Transverse colon (tissue), 4 donors: ENCODE measurements at regions not wholly inside any gene's neighbourhood (a gene's known extent, or its start where the extent isn't known, plus 50 kb on each side); places are given as distances from the start of the nearest gene placed in this dataset.

Experiments
- DNase-seq: peaks from one replicate; pipeline ENCODE4 v3.0.0-alpha.2; 2019
- H3K27ac ChIP-seq, 4 donors: fragments of 200-600 bp; sonication (generic); 2 replicates each; pipeline ENCODE4 v1.5.1; 2016 to 2018; ENCODE audit warnings: inconsistent platforms in 4 of 4
- H3K27me3 ChIP-seq: fragments of 200-600 bp; sonication (generic); 2 replicates; pipeline ENCODE4 v1.5.1; 2017; ENCODE audit warnings: inconsistent platforms
- H3K36me3 ChIP-seq, 4 donors: fragments of 200-600 bp; sonication (generic); 2 replicates each; pipeline ENCODE4 v1.5.1; 2017 to 2019; ENCODE audit warnings: inconsistent platforms in 4 of 4
- H3K4me1 ChIP-seq, 4 donors: fragments of 200-600 bp; sonication (generic); 2 replicates each; pipeline ENCODE4 v1.5.1; 2017 to 2020; ENCODE audit warnings: inconsistent platforms in 4 of 4
- H3K4me3 ChIP-seq, 4 donors: fragments of 200-600 bp; sonication (generic); 1 replicate in 1 of 4; 2 replicates in 3 of 4; pipeline versions ENCODE4 v1.5.1 to v1.6.1; 2017 to 2019; ENCODE audit warnings: inconsistent platforms in 4 of 4
- H3K9me3 ChIP-seq, 2 donors: fragments of 200-600 bp; sonication (generic); 2 replicates each; pipeline ENCODE4 v1.5.1; 2017 to 2019; ENCODE audit warnings: inconsistent platforms in 2 of 2
- CTCF ChIP-seq, 5 experiments: fragments of 200-600 bp in 3 of 5; fragments of 450-650 bp in 2 of 5; sonication (generic) in 3 of 5; IDR thresholded peaks; 1 replicate in 2 of 5; 2 replicates in 3 of 5; pipeline ENCODE4 v1.5.1; 2016 to 2017; ENCODE audit warnings: antibody characterized with exemption in 5 of 5, inconsistent platforms in 3 of 5, mild to moderate bottlenecking in 2 of 5, moderate library complexity in 1 of 5
- EP300 ChIP-seq: sonication (generic); formaldehyde crosslinking; IDR thresholded peaks from one replicate; pipeline ENCODE4 v1.6.1; 2017; ENCODE audit warnings: antibody characterized with exemption, low read depth
- POLR2A ChIP-seq: fragments of 450-650 bp; IDR thresholded peaks from one replicate; pipeline ENCODE4 v1.6.1; 2016; ENCODE audit warnings: antibody characterized with exemption, mild to moderate bottlenecking, moderate library complexity
- POLR2AphosphoS5 ChIP-seq, 3 donors: sonication (generic); formaldehyde crosslinking; IDR thresholded peaks; one replicate each; pipeline ENCODE4 v1.6.1; 2016; ENCODE audit warnings: antibody characterized with exemption in 3 of 3
- WGBS, 2 donors: methylation state at CpG; one replicate each; pipeline ENCODE4 v1.1.5; 2018; ENCODE audit warnings: low coverage in 1 of 2; 5-methylcytosine and 5-hydroxymethylcytosine counted together
- in situ Hi-C, 4 donors: fragments of 200-750 bp; cut with MboI; loops; one replicate each; pipeline versions ENCODE4 v1.15.0 to v1.15.1; 2017; ENCODE audit warnings: low sequenced_read_pairs in 3 of 4, low pct_ligation_motif_present in 1 of 4, low pct_unique_long_range_greater_than_20kb in 1 of 4
- intact Hi-C: fragments of 100-400 bp; cut with DNase I; formaldehyde crosslinking; loops from one replicate; pipeline ENCODE4 v1.15.1; 2023; ENCODE audit warnings: low total_unique reads

GRCh38 chr10:78654047-78654590 lies 414.6 kb upstream of the ZMIZ1 start:
- H3K9me3 ChIP-seq: no peaks in the 10 kb centered on the region
- H3K36me3 ChIP-seq: no peaks in the 10 kb centered on the region
- no peak overlapping the region for H3K4me3 ChIP-seq
- peaks cover 0 to 8% (median 2%) of the 10 kb centered on the region in 4 donors for H3K4me1 ChIP-seq
- no peak for DNase-seq
- no peak for TF ChIP-seq CTCF (IDR thresholded peaks at IDR 0.05)
- TF ChIP-seq EP300: no peak
- no peak for TF ChIP-seq POLR2AphosphoS5 (IDR thresholded peaks at IDR 0.05)
- TF ChIP-seq POLR2A: no peak
- intact Hi-C loops (loop anchor here (10.0 kb wide), 1 partner anchor 439 kb away; no protein-coding TSS in a partner anchor), in situ Hi-C loops (loop anchor here in 1 of 4 donors (25.0 kb wide), 2 partner anchors 533 to 592 kb away; no protein-coding TSS in a partner anchor)
- no peak overlapping the region for H3K27ac ChIP-seq
- H3K27me3 ChIP-seq: no peaks in the 10 kb centered on the region
- WGBS, 2 donors: 10 to 50% methylated on average over 2 to 3 of the region's 3 CpGs

GRCh38 chr10:78655979-78656378 lies 412.8 kb upstream of the ZMIZ1 start:
- no peaks in the 10 kb centered on the region for H3K9me3 ChIP-seq
- 71 to 93% methylated on average over 1 to 5 of the region's 5 CpGs for WGBS, 2 donors
- DNase-seq: no peak
- TF ChIP-seq POLR2AphosphoS5 (IDR thresholded peaks at IDR 0.05) (no peak), POLR2A (no peak), CTCF (IDR thresholded peaks at IDR 0.05) (no peak), EP300 (no peak)
- in situ Hi-C loops (loop anchor here in 1 of 4 donors (25.0 kb wide), 2 partner anchors 531 to 594 kb away; no protein-coding TSS in a partner anchor), intact Hi-C loops (loop anchor here (10.0 kb wide), 1 partner anchor 441 kb away; no protein-coding TSS in a partner anchor)
- no peaks in the 10 kb centered on the region for H3K36me3 ChIP-seq
- no peak overlapping the region for H3K27ac ChIP-seq
- no peak overlapping the region for H3K4me3 ChIP-seq
- H3K4me1 ChIP-seq: peaks cover 0 to 8% (median 2%) of the 10 kb centered on the region in 4 donors
- H3K27me3 ChIP-seq: no peaks in the 10 kb centered on the region

- 0 to 74% methylated on average over 1 to 29 of the region's 29 CpGs for whole genome bisulfite sequencing, 2 donors
- no peaks in the 10 kb centered on the region for H3K27me3 ChIP-seq
- H3K9me3 ChIP-seq: no peaks in the 10 kb centered on the region
- TF ChIP-seq EP300: no peak
- no peak for TF ChIP-seq CTCF (IDR thresholded peaks at IDR 0.05)
- TF ChIP-seq POLR2A: no peak
- TF ChIP-seq POLR2AphosphoS5 (IDR thresholded peaks at IDR 0.05): no peak
- DNase-seq: no peak
- no peak overlapping the region for H3K4me3 ChIP-seq
- in situ Hi-C loops (loop anchor here in 1 of 4 donors (25.0 kb wide), 2 partner anchors 531 to 594 kb away; no protein-coding TSS in a partner anchor), intact Hi-C loops (loop anchor here (10.0 kb wide), 1 partner anchor 442 kb away; no protein-coding TSS in a partner anchor)
- H3K36me3 ChIP-seq: no peaks in the 10 kb centered on the region
- H3K27ac ChIP-seq: peak overlapping the region; percentile 28 to 44 (median 40)
- H3K4me1 ChIP-seq: peaks cover 0 to 8% (median 2%) of the 10 kb centered on the region in 4 donors
Measured at GRCh38 chr10:78656417-78657162, 412.2 kb upstream of the ZMIZ1 start.

- intact Hi-C loops (loop anchor here (10.0 kb wide), 1 partner anchor 443 kb away; no protein-coding TSS in a partner anchor), in situ Hi-C loops (loop anchor here in 1 of 4 donors (25.0 kb wide), 2 partner anchors 530 to 595 kb away; no protein-coding TSS in a partner anchor)
- 40 to 57% methylated on average over 1 to 13 of the region's 13 CpGs for WGBS, 2 donors
- Histone ChIP-seq H3K4me1 (peaks cover 0 to 8% (median 2%) of the 10 kb centered on the region in 4 donors), H3K9me3 (no peaks in the 10 kb centered on the region), H3K4me3 (no peak overlapping the region), H3K27me3 (no peaks in the 10 kb centered on the region), H3K27ac (peak overlapping the region; percentile 28 to 44 (median 40)), H3K36me3 (no peaks in the 10 kb centered on the region)
- TF ChIP-seq POLR2AphosphoS5 (IDR thresholded peaks at IDR 0.05) (no peak), EP300 (no peak), CTCF (IDR thresholded peaks at IDR 0.05) (peak; percentile 58 to 78 (median 73)), POLR2A (no peak)
- DNase-seq: peak; percentile 86
Measured at GRCh38 chr10:78657163-78657861, 411.5 kb upstream of the ZMIZ1 start.
